DND-41 (cell line): ENCODE measurements at regions not wholly inside any gene's neighbourhood (a gene's known extent, or its start where the extent isn't known, plus 50 kb on each side); places are given as distances from the start of the nearest gene placed in this dataset.

Experiments used
- CTCF ChIP-seq: IDR thresholded peaks from 2 replicates; pipeline ENCODE4 v1.5.1; 2012; ENCODE audit warnings: borderline replicate concordance, low read length, moderate library complexity, mild to moderate bottlenecking; ENCODE audit not compliant: poor library complexity, severe bottlenecking; ENCODE audit errors: extremely low read depth
- EZH2 ChIP-seq: IDR thresholded peaks from 3 replicates; pipeline ENCODE4 v1.6.1; 2012; ENCODE audit warnings: borderline replicate concordance, low read depth, mild to moderate bottlenecking, moderate library complexity, low read length, inconsistent platforms; ENCODE audit not compliant: severe bottlenecking

- TF ChIP-seq CTCF (no peak), EZH2 (no peak)
Measured at GRCh38 chr17:71601894-71602504, 518.8 kb upstream of the SOX9 start.
